Calu3 (cell line): ENCODE measurements at regions not wholly inside any gene's neighbourhood (a gene's known extent, or its start where the extent isn't known, plus 50 kb on each side); places are given as distances from the start of the nearest gene placed in this dataset.

Source experiments
- BruUV-seq: library from RNA; stranded (reverse); fragments of 400-500 nt; replicated peaks from 2 replicates; lab custom pipeline; 2021; lab: Mats Ljungman, UMichigan
- CTCF ChIA-PET: fragments of 300-600 bp; sonication (Branson Sonifier 250); formaldehyde crosslinking; loops from one replicate; lab custom pipeline; 2022; ENCODE audit warnings: antibody characterized with exemption; lab: Charles Lee
- DNase-seq: peaks from one replicate; pipeline ENCODE4 v3.0.0; 2022
- H3K27ac Mint-ChIP-seq: one replicate; pipeline ENCODE4 v1.8.0; 2022; ENCODE audit warnings: mixed read lengths; ENCODE audit not compliant: unreplicated experiment
- H3K27me3 Mint-ChIP-seq: one replicate; pipeline ENCODE4 v1.8.0; 2022; ENCODE audit warnings: mixed read lengths; ENCODE audit not compliant: unreplicated experiment
- H3K36me3 Mint-ChIP-seq: one replicate; pipeline ENCODE4 v1.8.0; 2022; ENCODE audit warnings: mild to moderate bottlenecking, moderate library complexity, mixed read lengths; ENCODE audit not compliant: insufficient read depth, unreplicated experiment
- H3K4me1 Mint-ChIP-seq: one replicate; pipeline ENCODE4 v1.8.0; 2022; ENCODE audit warnings: mild to moderate bottlenecking, low read depth, mixed read lengths; ENCODE audit not compliant: unreplicated experiment
- H3K4me3 Mint-ChIP-seq: one replicate; pipeline ENCODE4 v1.8.0; 2022; ENCODE audit warnings: mild to moderate bottlenecking, low read depth, moderate library complexity, mixed read lengths; ENCODE audit not compliant: unreplicated experiment
- H3K9me3 Mint-ChIP-seq: one replicate; pipeline ENCODE4 v1.8.0; 2022; ENCODE audit warnings: low read depth, mixed read lengths; ENCODE audit not compliant: unreplicated experiment
- CTCF ChIP-seq: fragments of 200-600 bp; IDR thresholded peaks from one replicate; pipeline ENCODE4 v1.8.0; 2022; ENCODE audit warnings: antibody characterized with exemption; ENCODE audit not compliant: unreplicated experiment
- intact Hi-C: fragments of 100-400 bp; cut with micrococcal nuclease; formaldehyde crosslinking; loops from one replicate; pipeline ENCODE4 v1.10.0; 2022; ENCODE audit not compliant: unreplicated experiment

- no peaks in the 10 kb centered on the region for H3K27me3 Mint-ChIP-seq
- no peak for TF ChIP-seq CTCF
- no peaks in the 10 kb centered on the region for H3K9me3 Mint-ChIP-seq
- H3K27ac Mint-ChIP-seq = no peak overlapping the region
- no peak for DNase-seq
- no peaks in the 10 kb centered on the region for H3K36me3 Mint-ChIP-seq
- no peak overlapping the region for H3K4me3 Mint-ChIP-seq
- no TSS peak for BruUV-seq
- no peaks in the 10 kb centered on the region for H3K4me1 Mint-ChIP-seq
- CTCF ChIA-PET = no interaction called here
- intact Hi-C loops = no loop called here
Observed at GRCh38 chr13:107572156-107572555, 643.2 kb downstream of the LIG4 start.

- CTCF ChIA-PET = no interaction called here
- Mint-ChIP-seq H3K36me3 (no peaks in the 10 kb centered on the region), H3K4me1 (no peaks in the 10 kb centered on the region), H3K27ac (no peak overlapping the region), H3K27me3 (no peaks in the 10 kb centered on the region), H3K4me3 (no peak overlapping the region), H3K9me3 (no peaks in the 10 kb centered on the region)
- BruUV-seq = no TSS peak
- no peak for TF ChIP-seq CTCF
- intact Hi-C loops = no loop called here
- no peak for DNase-seq
Observed at GRCh38 chr13:107568181-107568580, 647.2 kb downstream of the LIG4 start.

GRCh38 chr13:107563099-107563925, 652.0 kb downstream of the LIG4 start:
- H3K36me3 Mint-ChIP-seq = no peaks in the 10 kb centered on the region
- intact Hi-C loops = no loop called here
- no peak for DNase-seq
- no TSS peak for BruUV-seq
- CTCF ChIA-PET = no interaction called here
- H3K4me3 Mint-ChIP-seq = no peak overlapping the region
- no peaks in the 10 kb centered on the region for H3K27me3 Mint-ChIP-seq
- TF ChIP-seq CTCF = no peak
- H3K9me3 Mint-ChIP-seq = no peaks in the 10 kb centered on the region
- H3K4me1 Mint-ChIP-seq = no peaks in the 10 kb centered on the region
- H3K27ac Mint-ChIP-seq = no peak overlapping the region

GRCh38 chr13:107562203-107562602, 653.1 kb downstream of the LIG4 start:
- DNase-seq = no peak
- Mint-ChIP-seq H3K4me1 (no peaks in the 10 kb centered on the region), H3K9me3 (no peaks in the 10 kb centered on the region), H3K36me3 (no peaks in the 10 kb centered on the region), H3K4me3 (no peak overlapping the region), H3K27me3 (no peaks in the 10 kb centered on the region), H3K27ac (no peak overlapping the region)
- BruUV-seq = no TSS peak
- CTCF ChIA-PET = no interaction called here
- no peak for TF ChIP-seq CTCF
- intact Hi-C loops = no loop called here
